CD4-positive, alpha-beta T cell treated with Interleukin-21 for 1 hour (primary cell): ENCODE measurements at regions not wholly inside any gene's neighbourhood (a gene's known extent, or its start where the extent isn't known, plus 50 kb on each side); places are given as distances from the start of the nearest gene placed in this dataset.
"Not testable (repeated sequence)": the region's sequence is repeated elsewhere in the genome, so short reads cannot be mapped to it uniquely, and the experiment has no call there.

Source experiments
- DNase-seq: peaks from one replicate; pipeline ENCODE4 v3.0.0-alpha.2; 2020

DNA sequence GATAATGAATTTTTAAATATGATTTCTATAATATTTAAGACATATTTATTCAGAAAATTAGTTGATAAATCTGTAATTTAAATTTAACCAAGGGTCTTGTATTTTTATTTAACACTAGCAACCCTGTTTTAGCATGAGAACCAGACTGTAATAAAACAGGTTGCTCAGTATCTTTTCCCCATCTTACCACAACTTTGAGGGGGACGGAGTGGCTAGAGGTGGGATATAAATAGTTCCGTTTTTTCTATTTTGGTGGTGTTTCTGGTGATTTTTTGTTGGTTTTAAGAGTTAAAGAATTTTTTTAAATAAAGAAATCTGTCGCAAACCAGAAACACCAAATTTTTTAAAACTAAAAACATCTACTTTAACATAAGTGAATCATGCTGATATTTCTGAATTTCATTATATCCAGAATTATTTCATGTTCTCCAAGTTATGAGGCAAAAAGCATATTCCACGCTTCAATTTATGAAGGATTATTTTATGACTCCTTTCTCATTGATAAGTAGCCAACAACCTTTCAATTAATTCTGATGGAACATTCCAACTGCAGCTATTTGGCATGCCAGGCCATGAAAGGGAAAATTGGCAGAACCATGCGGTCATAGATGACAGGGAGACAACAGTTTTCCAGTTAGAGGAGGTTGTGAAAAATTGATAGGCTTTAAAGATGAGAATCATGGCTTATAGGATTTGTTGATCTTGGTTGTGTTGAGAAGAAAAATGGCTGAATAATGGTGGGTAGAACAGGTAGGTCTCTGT lies 151.9 kb upstream of the CARMIL1 start:
- DNase-seq, result no peak

DNA sequence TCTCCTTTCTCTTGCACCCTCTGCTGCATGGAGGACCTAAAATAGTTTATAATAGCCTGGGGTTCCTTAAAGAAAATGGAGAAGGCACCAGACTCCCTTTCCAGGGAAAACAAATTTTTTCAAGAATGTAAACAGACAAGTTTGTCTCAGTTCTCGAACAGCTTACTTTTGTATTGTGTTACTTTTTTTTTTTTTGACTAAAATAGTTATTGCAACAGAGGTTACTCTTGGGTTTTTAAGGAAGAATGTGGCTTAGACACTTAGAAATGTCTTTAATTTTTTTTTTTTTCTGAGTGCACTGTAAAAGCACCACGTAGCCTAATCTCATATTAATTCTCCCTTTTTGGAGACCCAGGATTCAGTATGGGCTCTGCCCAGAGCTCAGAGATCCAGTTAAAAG lies 148.7 kb upstream of the CARMIL1 start:
- DNase-seq, result no peak

DNA sequence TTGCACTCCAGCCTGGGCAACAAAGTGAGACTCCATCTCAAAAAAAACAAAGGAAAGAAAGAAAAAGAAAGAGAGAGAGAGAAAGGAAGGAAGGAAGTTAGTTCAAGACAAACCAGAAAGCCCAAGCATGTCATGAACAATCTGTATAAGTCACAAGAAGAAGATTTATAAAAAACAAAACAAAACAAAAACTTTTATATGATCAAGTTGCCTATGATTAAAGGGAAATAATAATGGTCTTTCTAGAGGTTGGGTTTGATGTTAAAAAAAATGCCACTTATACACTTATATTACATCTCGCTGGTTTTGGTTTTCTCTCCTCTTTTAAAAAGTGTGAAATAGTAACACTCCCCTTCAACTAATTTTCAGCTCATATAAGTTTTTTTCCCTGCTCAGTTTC lies 146.2 kb upstream of the CARMIL1 start:
- DNase-seq, result no peak

DNA sequence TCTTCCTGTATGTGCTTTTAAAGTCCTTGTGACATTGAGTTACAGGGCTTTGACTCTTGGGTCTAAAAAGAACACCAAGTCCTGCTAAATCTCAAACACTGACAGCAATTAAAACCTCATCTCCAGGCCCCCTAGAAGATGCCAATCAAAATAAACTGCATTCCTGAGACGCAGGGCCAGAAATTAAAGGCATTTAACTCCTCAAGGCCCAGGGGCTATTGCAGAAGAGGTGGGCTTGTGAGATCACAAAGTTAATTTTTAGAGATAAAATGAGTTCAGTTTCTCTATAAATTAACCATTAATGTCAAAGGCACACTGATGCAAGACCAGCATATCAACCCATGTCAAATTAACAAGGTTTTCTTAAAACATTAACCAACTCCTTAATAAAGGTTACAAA lies 145.6 kb upstream of the CARMIL1 start:
- no peak for DNase-seq

DNA sequence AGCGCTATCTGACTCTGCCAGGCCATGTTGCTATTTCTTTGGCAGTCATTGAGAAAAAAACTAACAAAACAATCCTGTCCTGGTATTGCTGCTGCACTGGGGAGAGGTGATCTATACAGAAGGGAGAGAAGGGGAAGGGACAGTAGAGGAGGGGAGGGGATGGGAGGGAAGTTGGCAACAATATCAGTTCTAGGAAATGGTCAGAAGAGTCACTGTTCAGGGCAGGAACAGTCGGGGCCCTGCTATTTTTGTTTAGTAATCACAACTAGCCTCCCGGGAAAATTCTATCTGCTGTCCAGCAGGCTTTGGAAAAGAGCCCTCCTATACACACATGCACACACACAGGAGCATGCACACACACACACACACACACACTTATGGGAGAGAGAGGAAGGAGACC lies 142.3 kb upstream of the CARMIL1 start:
- no peak for DNase-seq

DNA sequence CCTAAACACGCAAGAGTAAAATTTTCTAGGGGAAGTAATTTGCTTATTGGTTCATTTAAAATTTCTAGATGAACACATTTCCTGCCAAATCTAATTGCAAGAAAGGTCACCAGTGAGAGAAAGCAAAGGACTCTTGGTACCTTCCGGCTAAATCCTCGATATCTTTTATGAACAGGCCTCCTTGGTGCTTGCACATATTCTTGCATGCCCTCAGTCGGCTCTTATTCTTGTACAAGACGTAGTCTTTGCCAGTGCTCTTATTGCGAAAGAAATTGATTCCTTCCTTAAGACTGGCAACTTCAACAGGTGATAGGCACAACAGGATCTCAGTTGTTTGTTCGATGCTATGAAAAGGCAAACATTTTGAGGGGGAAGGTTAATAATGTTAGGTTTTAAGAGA lies 141.7 kb upstream of the CARMIL1 start:
- DNase-seq, result peak; percentile 38

DNA sequence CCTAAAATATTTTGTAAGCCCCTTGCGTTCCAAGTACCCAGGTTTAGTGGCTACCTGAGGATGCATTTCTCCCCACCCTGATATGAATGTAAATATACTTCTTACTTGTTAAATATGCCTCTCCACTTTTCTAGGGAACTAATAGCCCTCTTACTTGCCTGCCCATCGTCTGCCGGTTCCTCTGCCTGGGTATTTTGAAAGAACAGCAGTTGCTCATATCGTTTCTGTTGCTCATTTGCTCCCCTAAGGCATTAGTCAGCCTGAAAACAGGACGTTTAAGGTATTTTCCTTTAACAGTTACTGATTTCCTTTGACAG lies 141.3 kb upstream of the CARMIL1 start:
- no peak for DNase-seq

GRCh38 chr6:25138233-25138933 lies 140.8 kb upstream of the CARMIL1 start:
- DNase-seq, result peak; percentile 80

DNA sequence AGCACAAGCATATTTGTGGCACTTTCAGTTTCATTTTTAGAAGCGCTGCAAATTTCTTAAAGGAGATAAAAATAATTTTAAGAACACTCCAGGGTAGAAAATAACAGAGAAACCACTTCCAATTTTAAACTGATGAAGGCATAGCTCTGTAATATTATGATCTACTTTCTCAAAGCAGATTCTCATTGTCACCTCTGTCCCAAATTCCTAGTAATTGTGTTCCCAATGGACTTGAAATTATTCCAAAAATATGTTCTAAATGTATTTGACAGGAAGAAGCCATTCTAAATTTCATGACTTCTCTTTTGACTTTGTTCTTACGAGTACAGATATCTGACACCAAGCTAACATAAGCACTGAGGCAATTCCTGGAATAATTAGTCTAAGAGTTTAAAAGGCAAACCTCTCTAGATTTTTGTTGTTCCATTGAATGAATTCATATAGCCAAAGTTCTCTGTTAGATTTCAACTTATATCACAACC lies 140.2 kb upstream of the CARMIL1 start:
- peak; percentile 39 for DNase-seq

GRCh38 chr6:25139608-25140007 lies 139.6 kb upstream of the CARMIL1 start:
- DNase-seq, result not testable (repeated sequence)

DNA sequence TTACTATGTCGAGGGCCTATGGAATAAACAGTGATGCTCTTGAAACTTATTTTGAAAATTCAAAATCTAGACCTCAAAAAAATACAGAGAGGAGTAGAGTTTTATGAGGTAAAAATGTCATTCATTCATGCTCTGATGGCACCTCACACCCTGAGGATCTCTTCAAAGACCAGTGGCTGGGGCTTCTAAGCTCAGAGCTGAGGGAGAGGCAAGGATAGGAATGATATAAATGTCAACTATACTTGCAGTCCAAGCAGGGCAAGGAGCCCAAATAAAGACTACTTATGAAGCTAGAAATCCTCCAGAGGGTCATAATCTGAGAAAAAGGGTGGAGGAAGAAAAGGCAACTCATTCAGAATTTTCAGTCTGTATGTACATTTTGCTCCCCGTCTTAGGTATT lies 136.7 kb upstream of the CARMIL1 start:
- no peak for DNase-seq

DNA sequence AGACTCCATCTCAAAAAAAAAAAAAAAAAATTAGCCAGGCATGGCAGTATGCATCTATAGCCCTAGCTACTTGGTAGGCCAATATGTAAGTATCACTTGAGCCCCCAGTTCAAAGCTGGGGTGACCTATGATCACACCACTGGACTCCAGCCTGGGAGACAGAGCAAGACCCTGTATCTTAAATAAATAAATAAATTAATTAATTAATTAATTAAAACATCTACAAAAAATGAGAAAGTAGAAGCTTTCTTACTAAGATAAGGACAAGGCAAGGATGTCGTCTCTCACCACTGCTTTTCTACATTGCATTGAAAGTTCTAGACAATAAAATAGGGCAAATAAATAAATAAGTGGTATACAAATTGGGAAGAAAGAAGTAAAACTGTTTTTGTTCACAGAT lies 134.3 kb upstream of the CARMIL1 start:
- DNase-seq, result no peak

GRCh38 chr6:25147223-25147622 lies 132.0 kb upstream of the CARMIL1 start:
- DNase-seq, result no peak

- no peak for DNase-seq
Observed at GRCh38 chr6:25150031-25150430, 129.1 kb upstream of the CARMIL1 start.

GRCh38 chr6:25150863-25151262 lies 128.3 kb upstream of the CARMIL1 start:
- DNase-seq, result no peak

DNA sequence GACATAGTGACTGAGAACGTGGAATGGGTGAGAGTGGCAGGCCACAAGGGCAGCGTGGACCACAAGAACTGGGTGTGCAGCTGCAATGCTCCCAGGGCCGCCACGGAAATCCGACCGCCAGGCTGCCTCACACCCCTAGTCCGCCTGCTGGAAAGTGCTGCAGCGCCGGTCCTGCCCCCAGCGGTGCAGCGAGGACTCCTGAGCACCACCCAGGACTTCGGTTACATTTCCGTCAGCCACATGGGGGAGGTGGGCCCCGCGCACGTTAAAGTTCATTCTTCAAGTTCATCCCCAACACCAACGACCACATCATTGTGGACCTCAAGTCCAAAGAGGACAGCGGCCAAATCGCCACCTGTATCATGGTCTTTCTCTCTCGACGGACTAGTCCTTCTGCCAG lies 126.1 kb upstream of the CARMIL1 start:
- no peak for DNase-seq

DNA sequence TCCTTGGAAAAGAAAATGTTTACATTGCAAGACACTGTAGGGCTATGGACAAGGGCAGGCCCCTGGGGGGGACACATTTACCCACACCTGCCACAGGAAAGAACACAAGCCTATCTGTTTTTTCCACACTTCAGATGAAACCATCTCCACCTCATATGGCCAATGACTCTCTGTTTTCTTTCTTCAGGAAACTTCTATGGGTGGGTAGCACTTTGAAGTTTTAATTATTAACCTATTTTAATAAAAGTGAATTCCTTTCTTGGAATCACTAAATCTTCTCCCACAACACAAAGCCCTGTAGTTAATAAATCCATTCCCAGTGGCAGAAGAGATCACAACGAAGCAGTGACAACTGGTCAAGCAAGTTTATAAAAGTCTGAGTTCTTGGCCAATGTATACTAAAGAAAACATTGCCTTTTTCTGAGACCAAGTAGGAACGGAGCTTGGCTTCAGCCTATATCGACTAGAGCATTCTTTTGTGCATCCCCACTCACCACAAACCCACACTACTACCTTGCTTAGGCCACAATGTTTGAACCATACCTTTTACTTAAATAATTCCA lies 125.1 kb upstream of the CARMIL1 start:
- DNase-seq, result no peak

GRCh38 chr6:25155211-25155610 lies 124.0 kb upstream of the CARMIL1 start:
- no peak for DNase-seq

DNA sequence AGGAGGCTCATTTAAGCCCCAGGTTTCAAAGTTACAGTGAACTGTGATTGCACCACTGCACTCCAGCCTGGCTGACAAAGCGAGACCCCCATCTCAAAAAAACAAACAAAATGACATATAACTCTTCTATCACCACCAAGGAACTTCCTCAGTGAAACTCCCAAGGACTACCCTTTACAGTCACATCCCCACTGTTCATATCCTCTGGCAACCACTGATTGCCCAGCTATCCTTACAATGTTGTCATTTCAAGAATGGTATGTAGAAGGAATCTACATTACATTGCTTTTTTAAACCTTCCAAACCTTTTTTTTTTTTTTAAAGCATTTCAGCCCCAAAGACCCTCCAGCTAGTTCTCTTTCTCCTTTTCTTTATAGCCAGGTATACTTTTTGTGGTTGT lies 123.1 kb upstream of the CARMIL1 start:
- DNase-seq, result no peak

GRCh38 chr6:25157183-25157582 lies 122.0 kb upstream of the CARMIL1 start:
- no peak for DNase-seq

DNA sequence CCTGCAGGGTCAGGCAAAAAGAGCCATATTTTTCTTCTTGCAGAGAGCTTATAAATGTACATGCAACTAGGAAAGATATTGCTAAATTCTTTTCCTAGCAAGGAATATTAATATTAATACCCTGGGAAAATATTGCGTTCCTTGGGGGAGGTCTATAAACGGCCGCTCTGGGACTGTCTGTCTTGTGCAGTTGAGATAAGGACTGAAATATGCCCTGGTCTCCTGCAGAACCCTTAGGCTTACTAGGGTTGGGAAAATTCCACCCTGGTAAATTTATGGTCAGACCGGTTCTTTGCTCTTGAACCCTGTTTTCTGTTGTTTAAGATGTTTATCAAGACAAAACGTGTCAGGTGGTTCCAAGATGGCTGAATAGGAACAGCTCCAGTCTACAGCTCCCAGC lies 121.3 kb upstream of the CARMIL1 start:
- no peak for DNase-seq

DNA sequence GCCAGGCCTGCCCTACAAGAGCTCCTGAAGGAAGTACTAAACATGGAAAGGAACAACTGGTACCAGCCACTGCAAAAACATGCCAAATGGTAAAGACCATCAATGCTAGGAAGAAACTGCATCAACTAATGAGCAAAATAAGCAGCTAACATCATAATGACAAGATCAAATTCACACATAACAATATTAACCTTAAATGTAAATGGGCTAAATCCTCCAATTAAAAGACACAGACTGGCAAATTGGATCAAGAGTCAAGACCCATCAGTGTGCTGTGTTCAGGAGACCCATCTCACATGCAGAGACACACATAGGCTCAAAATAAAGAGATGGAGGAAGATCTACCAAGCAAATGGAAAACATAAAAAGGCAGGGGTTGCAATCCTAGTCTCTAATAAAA lies 119.0 kb upstream of the CARMIL1 start:
- DNase-seq, result not testable (repeated sequence)

- DNase-seq, result no peak
Observed at GRCh38 chr6:25165177-25165576, 114.0 kb upstream of the CARMIL1 start.

DNA sequence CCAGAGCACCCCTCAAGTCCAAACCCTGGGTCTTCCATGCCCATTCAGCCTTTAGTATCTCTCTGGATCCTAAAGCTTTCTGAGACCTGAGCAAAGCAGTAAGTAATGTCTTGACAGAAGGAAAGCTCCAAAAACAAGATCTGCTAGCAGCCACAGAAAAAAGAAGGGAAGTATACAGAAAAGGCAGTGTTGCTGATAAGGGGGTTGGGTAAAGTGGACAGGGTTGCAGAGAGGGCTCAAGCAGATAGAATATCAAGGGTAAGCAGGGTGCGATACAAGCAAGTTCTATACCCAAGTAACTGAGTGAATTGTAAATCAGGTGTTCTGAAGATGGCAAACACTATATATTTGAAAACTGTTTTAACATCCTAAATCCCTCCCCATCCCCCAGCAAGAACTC lies 113.4 kb upstream of the CARMIL1 start:
- no peak for DNase-seq
